BJ (cell line): ENCODE measurements at regions not wholly inside any gene's neighbourhood (a gene's known extent, or its start where the extent isn't known, plus 50 kb on each side); places are given as distances from the start of the nearest gene placed in this dataset.

Source experiments
- CTCF ChIA-PET: fragments of 350-600 bp; formaldehyde crosslinking; extraction: SDS; loops from one replicate; lab custom pipeline; 2021; ENCODE audit warnings: antibody characterized with exemption, inconsistent platforms; lab: Yijun Ruan, JAX
- POLR2A ChIA-PET: fragments of 300-600 bp; sonication (Branson Sonifier 250); formaldehyde crosslinking; extraction: SDS; loops from one replicate; lab custom pipeline; 2021; ENCODE audit warnings: antibody characterized with exemption; lab: Charles Lee
- DNase-seq: peaks from one replicate; pipeline ENCODE4 v3.0.0-alpha.2; 2011; ENCODE audit warnings: low read depth
- H3K27me3 ChIP-seq: 2 replicates; pipeline ENCODE4 v1.6.0; 2011; ENCODE audit warnings: low read length; ENCODE audit not compliant: control insufficient read depth, insufficient read depth
- H3K36me3 ChIP-seq: 2 replicates; pipeline ENCODE4 v1.5.1; 2011; ENCODE audit warnings: low read length; ENCODE audit not compliant: control insufficient read depth, insufficient read depth
- H3K4me3 ChIP-seq: 2 replicates; pipeline ENCODE4 v1.5.1; 2011; ENCODE audit warnings: low read depth, mild to moderate bottlenecking, control low read depth, low read length
- CTCF ChIP-seq: IDR thresholded peaks from 2 replicates; pipeline ENCODE4 v1.5.1; 2011; ENCODE audit warnings: low read depth, mild to moderate bottlenecking, control low read depth, inconsistent platforms, low read length, moderate library complexity; ENCODE audit not compliant: insufficient read depth

- Histone ChIP-seq H3K36me3 (no peaks in the 10 kb centered on the region), H3K4me3 (no peak overlapping the region), H3K27me3 (no peaks in the 10 kb centered on the region)
- ChIA-PET CTCF (no interaction called here), POLR2A (no interaction called here)
- no peak for TF ChIP-seq CTCF
- DNase-seq = no peak
These were observed 75.9 kb upstream of the SP8 start for GRCh38 chr7:20862554-20862953.

- POLR2A ChIA-PET = no interaction called here
- H3K4me3 ChIP-seq = no peak overlapping the region
- TF ChIP-seq CTCF = no peak
- no peak for DNase-seq
- CTCF ChIA-PET = no interaction called here
- H3K27me3 ChIP-seq = no peaks in the 10 kb centered on the region
- H3K36me3 ChIP-seq = no peaks in the 10 kb centered on the region
These were observed 77.5 kb upstream of the SP8 start for GRCh38 chr7:20864221-20864620.

GRCh38 chr7:20865684-20866083, 79.0 kb upstream of the SP8 start:
- DNase-seq = no peak
- no peak overlapping the region for H3K4me3 ChIP-seq
- H3K27me3 ChIP-seq = no peaks in the 10 kb centered on the region
- TF ChIP-seq CTCF = no peak
- ChIA-PET POLR2A (no interaction called here), CTCF (no interaction called here)
- no peaks in the 10 kb centered on the region for H3K36me3 ChIP-seq

DNA sequence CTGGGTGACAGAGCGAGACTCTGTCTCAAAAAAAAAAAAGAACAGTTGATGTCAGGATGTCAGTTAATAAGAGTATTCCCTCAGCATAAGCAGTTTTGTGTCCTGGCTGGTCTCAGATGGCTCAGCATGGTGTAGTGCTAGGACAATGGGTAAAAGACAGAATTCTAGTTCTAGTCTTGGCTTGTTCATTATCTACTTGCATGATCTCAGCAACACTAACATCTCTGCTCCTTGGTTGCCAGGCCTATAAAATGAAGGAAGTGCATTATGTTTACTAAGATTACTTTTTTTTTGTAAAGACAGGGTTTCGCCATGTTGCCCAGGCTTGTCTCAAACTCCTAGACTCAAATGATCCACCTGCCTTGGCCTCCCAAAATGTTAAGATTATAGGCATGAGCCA, 84.3 kb upstream of the SP8 start:
- CTCF ChIA-PET = no interaction called here
- TF ChIP-seq CTCF = no peak
- no peak for DNase-seq

DNA sequence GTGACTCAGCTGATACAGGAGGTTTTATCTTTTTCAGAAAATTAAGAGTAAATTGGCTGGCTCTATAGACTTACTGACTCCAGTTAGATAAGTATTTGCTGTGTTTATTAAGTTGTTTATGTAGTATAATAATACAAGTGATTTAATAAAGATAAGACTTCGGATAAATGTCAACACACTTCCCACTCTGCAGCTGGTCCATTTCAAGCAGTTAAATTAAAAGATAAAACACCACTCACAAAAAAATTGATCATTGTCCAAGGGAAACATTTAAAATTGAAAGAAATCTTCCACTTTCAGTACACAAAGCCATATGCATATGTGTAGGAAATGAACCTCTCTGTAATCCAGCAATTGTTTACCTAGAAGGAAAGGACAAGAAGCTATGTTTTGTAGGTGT, 106.1 kb upstream of the SP8 start:
- no peak for DNase-seq
- H3K27me3 ChIP-seq = no peaks in the 10 kb centered on the region
- ChIA-PET CTCF (no interaction called here), POLR2A (no interaction called here)
- H3K36me3 ChIP-seq = no peaks in the 10 kb centered on the region
- no peak for TF ChIP-seq CTCF
- no peak overlapping the region for H3K4me3 ChIP-seq

More for the DNA sequence above, 84.3 kb upstream of the SP8 start:
- POLR2A ChIA-PET = no interaction called here
- Histone ChIP-seq H3K4me3 (no peak overlapping the region), H3K36me3 (no peaks in the 10 kb centered on the region), H3K27me3 (no peaks in the 10 kb centered on the region)

GRCh38 chr7:20894806-20895205, 108.1 kb upstream of the SP8 start:
- TF ChIP-seq CTCF = no peak
- no peak for DNase-seq
- H3K36me3 ChIP-seq = no peaks in the 10 kb centered on the region
- POLR2A ChIA-PET = no interaction called here
- no peaks in the 10 kb centered on the region for H3K27me3 ChIP-seq
- no peak overlapping the region for H3K4me3 ChIP-seq
- CTCF ChIA-PET = no interaction called here
